WTC11 (cell line): ENCODE measurements at regions not wholly inside any gene's neighbourhood (a gene's known extent, or its start where the extent isn't known, plus 50 kb on each side); places are given as distances from the start of the nearest gene placed in this dataset.

Source experiments
- ATAC-seq: fragments of 200-7000 bp; cut with Tn5 transposase; 2 replicates; pipeline ENCODE4 v1.10.0; 2021; ENCODE audit warnings: mild to moderate bottlenecking, moderate library complexity
- CTCF ChIA-PET: fragments of 300-600 bp; sonication (Branson Sonifier 250); formaldehyde crosslinking; loops from one replicate; lab custom pipeline; 2021; ENCODE audit warnings: antibody characterized with exemption; lab: Charles Lee
- POLR2A ChIA-PET: fragments of 350-600 bp; sonication (Branson Sonifier 250); formaldehyde crosslinking; loops from one replicate; lab custom pipeline; 2021; ENCODE audit warnings: antibody characterized with exemption; lab: Charles Lee
- DNase-seq: peaks from one replicate; pipeline ENCODE4 v3.0.0; 2021; ENCODE audit warnings: low spot score
- H3K27ac Mint-ChIP-seq: 2 replicates; pipeline ENCODE4 v1.8.0; 2021; ENCODE audit warnings: mixed read lengths
- H3K27me3 Mint-ChIP-seq: 2 replicates; pipeline ENCODE4 v1.8.0; 2021; ENCODE audit warnings: low read depth, mild to moderate bottlenecking, moderate library complexity, mixed read lengths
- H3K36me3 Mint-ChIP-seq: 2 replicates; pipeline ENCODE4 v1.8.0; 2021; ENCODE audit warnings: mixed read lengths
- H3K4me1 Mint-ChIP-seq: 2 replicates; pipeline ENCODE4 v1.8.0; 2022; ENCODE audit warnings: mixed read lengths
- H3K4me3 Mint-ChIP-seq: 2 replicates; pipeline ENCODE4 v1.8.0; 2021; ENCODE audit warnings: mild to moderate bottlenecking, moderate library complexity, mixed read lengths
- H3K9me3 Mint-ChIP-seq: 2 replicates; pipeline ENCODE4 v1.8.0; 2021; ENCODE audit warnings: mixed read lengths
- CTCF ChIP-seq: fragments of 200-600 bp; IDR thresholded peaks from 2 replicates; pipeline ENCODE4 v1.8.0; 2022; ENCODE audit warnings: antibody characterized with exemption
- FOXJ3 ChIP-seq: sonication (generic); formaldehyde crosslinking; IDR thresholded peaks from 2 replicates; pipeline ENCODE4 v1.9.0; 2021; ENCODE audit warnings: missing genetic modification reagents, mild to moderate bottlenecking, borderline replicate concordance
- GABPB1 ChIP-seq: sonication (generic); formaldehyde crosslinking; IDR thresholded peaks from 2 replicates; pipeline ENCODE4 v1.8.1; 2023; ENCODE audit warnings: mild to moderate bottlenecking, missing genetic modification reagents
- HMGA2 ChIP-seq: fragments of 250-450 bp; sonication (Bioruptor Pico); IDR thresholded peaks from 2 replicates; pipeline ENCODE4 v1.4.0; 2021; ENCODE audit warnings: mild to moderate bottlenecking, moderate library complexity
- JAZF1 ChIP-seq: fragments of 250-450 bp; sonication (Bioruptor Pico); IDR thresholded peaks from 2 replicates; pipeline ENCODE4 v1.9.0; 2021; ENCODE audit warnings: moderate library complexity, mild to moderate bottlenecking, inconsistent platforms
- JUN ChIP-seq: sonication (generic); formaldehyde crosslinking; IDR thresholded peaks from 2 replicates; pipeline ENCODE4 v1.8.0; 2023; ENCODE audit warnings: mild to moderate bottlenecking, missing genetic modification reagents
- OVOL2 ChIP-seq: fragments of 250-450 bp; sonication (Bioruptor Pico); IDR thresholded peaks from 2 replicates; pipeline ENCODE4 v1.9.0; 2021; ENCODE audit warnings: mild to moderate bottlenecking, borderline replicate concordance
- SP1 ChIP-seq: sonication (generic); formaldehyde crosslinking; conservative IDR thresholded peaks from 2 replicates; pipeline ENCODE4 v1.8.1; 2022; ENCODE audit warnings: missing genetic modification reagents
- TEAD1 ChIP-seq: sonication (generic); formaldehyde crosslinking; IDR thresholded peaks from 2 replicates; pipeline ENCODE4 v1.8.0; 2022; ENCODE audit warnings: mild to moderate bottlenecking, missing genetic modification reagents
- USF2 ChIP-seq: sonication (generic); formaldehyde crosslinking; IDR thresholded peaks from 2 replicates; pipeline ENCODE4 v1.8.1; 2023; ENCODE audit warnings: mild to moderate bottlenecking, missing genetic modification reagents, moderate library complexity
- TF ChIP-seq, protein P1 (sequence below): fragments of 250-450 bp; sonication (Bioruptor Pico); IDR thresholded peaks from 2 replicates; pipeline ENCODE4 v1.9.0; 2021; ENCODE audit warnings: mild to moderate bottlenecking
- TF ChIP-seq, protein P2 (sequence below): sonication (generic); formaldehyde crosslinking; IDR thresholded peaks from 2 replicates; pipeline ENCODE4 v1.8.0; 2022; ENCODE audit warnings: mild to moderate bottlenecking, missing genetic modification reagents
- TF ChIP-seq, protein P3 (sequence below): fragments of 250-450 bp; sonication (Bioruptor Pico); IDR thresholded peaks from 2 replicates; pipeline ENCODE4 v1.9.0; 2021; ENCODE audit warnings: moderate library complexity, mild to moderate bottlenecking, inconsistent platforms, borderline replicate concordance
- TF ChIP-seq, protein P4 (sequence below): sonication (generic); formaldehyde crosslinking; IDR thresholded peaks from 2 replicates; pipeline ENCODE4 v1.8.0; 2023; ENCODE audit warnings: mild to moderate bottlenecking, missing genetic modification reagents

GRCh38 chr4:73347497-73347896 lies 56.6 kb upstream of the ALB start:
- CTCF ChIA-PET: no interaction called here
- ATAC-seq (no peak), DNase-seq (no peak)
- no peak overlapping the region for H3K27ac Mint-ChIP-seq
- H3K36me3 Mint-ChIP-seq: no peaks in the 10 kb centered on the region
- TF ChIP-seq GABPB1 (CRISPR knock-in tag) (peak; percentile 32; the same call in 1 of the 2 replicates), CTCF (no peak)
- H3K4me3 Mint-ChIP-seq: no peak overlapping the region
- POLR2A ChIA-PET: no interaction called here
- H3K27me3 Mint-ChIP-seq: no peaks in the 10 kb centered on the region
- H3K4me1 Mint-ChIP-seq: peaks cover 8% of the 10 kb centered on the region
- peaks cover 4% of the 10 kb centered on the region for H3K9me3 Mint-ChIP-seq

DNA sequence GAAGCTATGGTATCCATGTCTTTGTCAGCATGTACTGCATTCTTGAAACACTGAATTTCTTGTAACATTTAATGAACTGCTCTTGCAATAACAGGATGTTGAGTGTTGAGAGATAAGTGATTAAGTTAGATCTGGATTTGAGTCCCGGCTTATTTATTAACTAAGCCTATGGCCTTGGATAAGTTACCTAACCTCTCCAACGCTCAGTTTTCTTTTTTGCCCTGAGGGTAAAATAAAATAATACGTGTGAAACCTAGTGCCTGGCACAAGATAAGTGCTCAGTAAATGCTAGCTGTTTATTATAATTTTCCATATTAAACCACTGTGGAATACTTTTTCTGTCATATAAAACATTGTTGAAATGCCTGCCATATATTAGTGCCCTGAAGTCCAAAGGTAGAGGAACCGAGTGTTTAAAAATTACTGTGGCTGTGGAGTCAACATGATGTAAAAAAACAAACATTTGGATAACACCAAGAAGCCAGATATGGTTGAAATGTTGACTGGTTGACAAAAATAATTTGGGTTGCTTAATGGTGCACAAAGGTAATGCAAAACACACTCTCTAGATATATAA lies 58.6 kb upstream of the ALB start:
- Mint-ChIP-seq H3K27ac (no peak overlapping the region), H3K36me3 (no peaks in the 10 kb centered on the region), H3K27me3 (no peaks in the 10 kb centered on the region), H3K9me3 (no peaks in the 10 kb centered on the region), H3K4me3 (no peak overlapping the region), H3K4me1 (peaks cover 17% of the 10 kb centered on the region)
- no peak for DNase-seq
- no peak for TF ChIP-seq OVOL2 (CRISPR knock-in tag)
- TF ChIP-seq, protein P1, sequence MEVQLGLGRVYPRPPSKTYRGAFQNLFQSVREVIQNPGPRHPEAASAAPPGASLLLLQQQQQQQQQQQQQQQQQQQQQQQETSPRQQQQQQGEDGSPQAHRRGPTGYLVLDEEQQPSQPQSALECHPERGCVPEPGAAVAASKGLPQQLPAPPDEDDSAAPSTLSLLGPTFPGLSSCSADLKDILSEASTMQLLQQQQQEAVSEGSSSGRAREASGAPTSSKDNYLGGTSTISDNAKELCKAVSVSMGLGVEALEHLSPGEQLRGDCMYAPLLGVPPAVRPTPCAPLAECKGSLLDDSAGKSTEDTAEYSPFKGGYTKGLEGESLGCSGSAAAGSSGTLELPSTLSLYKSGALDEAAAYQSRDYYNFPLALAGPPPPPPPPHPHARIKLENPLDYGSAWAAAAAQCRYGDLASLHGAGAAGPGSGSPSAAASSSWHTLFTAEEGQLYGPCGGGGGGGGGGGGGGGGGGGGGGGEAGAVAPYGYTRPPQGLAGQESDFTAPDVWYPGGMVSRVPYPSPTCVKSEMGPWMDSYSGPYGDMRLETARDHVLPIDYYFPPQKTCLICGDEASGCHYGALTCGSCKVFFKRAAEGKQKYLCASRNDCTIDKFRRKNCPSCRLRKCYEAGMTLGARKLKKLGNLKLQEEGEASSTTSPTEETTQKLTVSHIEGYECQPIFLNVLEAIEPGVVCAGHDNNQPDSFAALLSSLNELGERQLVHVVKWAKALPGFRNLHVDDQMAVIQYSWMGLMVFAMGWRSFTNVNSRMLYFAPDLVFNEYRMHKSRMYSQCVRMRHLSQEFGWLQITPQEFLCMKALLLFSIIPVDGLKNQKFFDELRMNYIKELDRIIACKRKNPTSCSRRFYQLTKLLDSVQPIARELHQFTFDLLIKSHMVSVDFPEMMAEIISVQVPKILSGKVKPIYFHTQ (CRISPR knock-in tag): no peak
- TF ChIP-seq, protein P2, sequence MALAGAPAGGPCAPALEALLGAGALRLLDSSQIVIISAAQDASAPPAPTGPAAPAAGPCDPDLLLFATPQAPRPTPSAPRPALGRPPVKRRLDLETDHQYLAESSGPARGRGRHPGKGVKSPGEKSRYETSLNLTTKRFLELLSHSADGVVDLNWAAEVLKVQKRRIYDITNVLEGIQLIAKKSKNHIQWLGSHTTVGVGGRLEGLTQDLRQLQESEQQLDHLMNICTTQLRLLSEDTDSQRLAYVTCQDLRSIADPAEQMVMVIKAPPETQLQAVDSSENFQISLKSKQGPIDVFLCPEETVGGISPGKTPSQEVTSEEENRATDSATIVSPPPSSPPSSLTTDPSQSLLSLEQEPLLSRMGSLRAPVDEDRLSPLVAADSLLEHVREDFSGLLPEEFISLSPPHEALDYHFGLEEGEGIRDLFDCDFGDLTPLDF (CRISPR knock-in tag): no peak
- TF ChIP-seq, protein P3, sequence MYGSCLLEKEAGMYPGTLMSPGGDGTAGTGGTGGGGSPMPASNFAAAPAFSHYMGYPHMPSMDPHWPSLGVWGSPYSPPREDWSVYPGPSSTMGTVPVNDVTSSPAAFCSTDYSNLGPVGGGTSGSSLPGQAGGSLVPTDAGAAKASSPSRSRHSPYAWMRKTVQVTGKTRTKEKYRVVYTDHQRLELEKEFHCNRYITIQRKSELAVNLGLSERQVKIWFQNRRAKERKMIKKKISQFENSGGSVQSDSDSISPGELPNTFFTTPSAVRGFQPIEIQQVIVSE (CRISPR knock-in tag): no peak
- ChIA-PET CTCF (no interaction called here), POLR2A (no interaction called here)
- ATAC-seq: no peak

DNA sequence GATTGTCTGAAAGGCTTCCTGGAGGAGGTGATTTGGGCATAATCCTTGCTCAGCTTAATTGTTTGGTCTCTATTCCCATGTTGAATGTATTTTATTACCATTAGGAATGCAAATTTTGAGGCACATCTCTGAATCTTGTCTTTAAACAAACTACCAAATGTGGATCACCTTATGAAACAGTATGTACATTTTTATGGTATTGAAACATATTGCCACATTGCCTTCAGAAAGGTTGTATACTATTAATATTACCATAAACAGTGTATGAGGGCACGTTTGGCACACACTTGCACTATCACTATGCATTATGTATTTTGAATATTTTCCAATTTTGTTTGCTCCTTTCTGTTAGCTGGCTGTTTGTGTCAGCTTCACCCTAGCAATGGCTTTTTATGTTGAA lies 60.0 kb upstream of the ALB start:
- no peaks in the 10 kb centered on the region for H3K27me3 Mint-ChIP-seq
- CTCF ChIA-PET: interaction anchor here (0.5 to 1.3 kb wide), 2 partner anchors 102 to 229 kb away, joined by 3 to 9 read pairs; no protein-coding TSS in a partner anchor
- POLR2A ChIA-PET: no interaction called here
- DNase-seq (no peak), ATAC-seq (no peak)
- no peak overlapping the region for H3K4me3 Mint-ChIP-seq
- peaks cover 29% of the 10 kb centered on the region for H3K4me1 Mint-ChIP-seq
- peaks cover 2% of the 10 kb centered on the region; the same call in 1 of the 2 replicates for H3K9me3 Mint-ChIP-seq
- H3K27ac Mint-ChIP-seq: no peak overlapping the region
- no peaks in the 10 kb centered on the region for H3K36me3 Mint-ChIP-seq
- TF ChIP-seq, protein P4, sequence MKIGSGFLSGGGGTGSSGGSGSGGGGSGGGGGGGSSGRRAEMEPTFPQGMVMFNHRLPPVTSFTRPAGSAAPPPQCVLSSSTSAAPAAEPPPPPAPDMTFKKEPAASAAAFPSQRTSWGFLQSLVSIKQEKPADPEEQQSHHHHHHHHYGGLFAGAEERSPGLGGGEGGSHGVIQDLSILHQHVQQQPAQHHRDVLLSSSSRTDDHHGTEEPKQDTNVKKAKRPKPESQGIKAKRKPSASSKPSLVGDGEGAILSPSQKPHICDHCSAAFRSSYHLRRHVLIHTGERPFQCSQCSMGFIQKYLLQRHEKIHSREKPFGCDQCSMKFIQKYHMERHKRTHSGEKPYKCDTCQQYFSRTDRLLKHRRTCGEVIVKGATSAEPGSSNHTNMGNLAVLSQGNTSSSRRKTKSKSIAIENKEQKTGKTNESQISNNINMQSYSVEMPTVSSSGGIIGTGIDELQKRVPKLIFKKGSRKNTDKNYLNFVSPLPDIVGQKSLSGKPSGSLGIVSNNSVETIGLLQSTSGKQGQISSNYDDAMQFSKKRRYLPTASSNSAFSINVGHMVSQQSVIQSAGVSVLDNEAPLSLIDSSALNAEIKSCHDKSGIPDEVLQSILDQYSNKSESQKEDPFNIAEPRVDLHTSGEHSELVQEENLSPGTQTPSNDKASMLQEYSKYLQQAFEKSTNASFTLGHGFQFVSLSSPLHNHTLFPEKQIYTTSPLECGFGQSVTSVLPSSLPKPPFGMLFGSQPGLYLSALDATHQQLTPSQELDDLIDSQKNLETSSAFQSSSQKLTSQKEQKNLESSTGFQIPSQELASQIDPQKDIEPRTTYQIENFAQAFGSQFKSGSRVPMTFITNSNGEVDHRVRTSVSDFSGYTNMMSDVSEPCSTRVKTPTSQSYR: no peak
- TF ChIP-seq JAZF1 (CRISPR knock-in tag) (no peak), JUN (CRISPR knock-in tag) (no peak), USF2 (CRISPR knock-in tag) (no peak), HMGA2 (CRISPR knock-in tag) (no peak), FOXJ3 (CRISPR knock-in tag) (no peak), OVOL2 (CRISPR knock-in tag) (no peak), TEAD1 (CRISPR knock-in tag) (no peak), SP1 (CRISPR knock-in tag) (no peak)
- TF ChIP-seq, all 79 proteins: peak for 0
